ENCODE measurements at regions not wholly inside any gene's neighbourhood (a gene's known extent, or its start where the extent isn't known, plus 50 kb on each side); places are given as distances from the start of the nearest gene placed in this dataset.

DNA sequence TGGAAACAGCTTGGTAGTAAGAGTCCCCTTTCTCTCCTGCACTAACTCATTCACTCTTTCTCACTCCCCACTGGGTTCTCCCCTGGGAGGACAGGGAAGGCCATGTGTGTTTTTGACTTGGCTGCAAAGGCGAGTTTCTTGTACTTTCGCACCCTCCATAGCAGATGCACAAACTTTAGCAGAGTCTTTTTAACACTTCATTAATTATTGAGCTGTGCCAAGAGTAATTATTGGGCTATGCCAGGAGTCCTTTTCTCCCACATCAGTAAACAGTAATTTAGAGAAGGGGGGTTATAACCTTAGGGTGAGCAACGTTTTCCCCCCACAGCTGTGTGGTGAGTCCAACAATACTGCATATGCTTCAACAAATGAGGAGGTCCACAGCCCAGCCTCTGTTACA is 224.4 kb upstream of the ATP11B start:
- WGBS, 2 donors = 69 to 71% methylated on average over 3 of the region's 3 CpGs
- TF ChIP-seq, protein P1, sequence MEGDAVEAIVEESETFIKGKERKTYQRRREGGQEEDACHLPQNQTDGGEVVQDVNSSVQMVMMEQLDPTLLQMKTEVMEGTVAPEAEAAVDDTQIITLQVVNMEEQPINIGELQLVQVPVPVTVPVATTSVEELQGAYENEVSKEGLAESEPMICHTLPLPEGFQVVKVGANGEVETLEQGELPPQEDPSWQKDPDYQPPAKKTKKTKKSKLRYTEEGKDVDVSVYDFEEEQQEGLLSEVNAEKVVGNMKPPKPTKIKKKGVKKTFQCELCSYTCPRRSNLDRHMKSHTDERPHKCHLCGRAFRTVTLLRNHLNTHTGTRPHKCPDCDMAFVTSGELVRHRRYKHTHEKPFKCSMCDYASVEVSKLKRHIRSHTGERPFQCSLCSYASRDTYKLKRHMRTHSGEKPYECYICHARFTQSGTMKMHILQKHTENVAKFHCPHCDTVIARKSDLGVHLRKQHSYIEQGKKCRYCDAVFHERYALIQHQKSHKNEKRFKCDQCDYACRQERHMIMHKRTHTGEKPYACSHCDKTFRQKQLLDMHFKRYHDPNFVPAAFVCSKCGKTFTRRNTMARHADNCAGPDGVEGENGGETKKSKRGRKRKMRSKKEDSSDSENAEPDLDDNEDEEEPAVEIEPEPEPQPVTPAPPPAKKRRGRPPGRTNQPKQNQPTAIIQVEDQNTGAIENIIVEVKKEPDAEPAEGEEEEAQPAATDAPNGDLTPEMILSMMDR (IDR thresholded peaks at IDR 0.05; ENCODE audit: control extremely low read depth, extremely low read depth) = no peak
- Histone ChIP-seq H3K36me3 (ENCODE audit: control insufficient read depth in 4 of 4, insufficient read depth in 4 of 4, low read length in 4 of 4) (no peaks in the 10 kb centered on the region), H3K27ac (ENCODE audit: low read depth in 1 of 2, low read length in 1 of 2) (no peak overlapping the region), H3K4me1 (ENCODE audit: control insufficient read depth in 5 of 5, insufficient read depth in 5 of 5, low read length in 5 of 5) (peaks cover 0 to 43% (median 6%) of the 10 kb centered on the region in 5 donors), H3K27me3 (ENCODE audit: control insufficient read depth in 3 of 3, insufficient read depth in 3 of 3, low read length in 2 of 3) (no peaks in the 10 kb centered on the region), H3K9me3 (ENCODE audit: control insufficient read depth in 4 of 4, insufficient read depth in 3 of 4, low read length in 3 of 4) (peaks cover 0 to 5% (median 0%) of the 10 kb centered on the region in 4 donors), H3K4me3 (no peak overlapping the region), H3K9ac (ENCODE audit: insufficient read depth in 1 of 2, low read length in 2 of 2) (no peak overlapping the region)
- peak; percentile 80 to 94 (median 90) for DNase-seq
- no peak for ATAC-seq (ENCODE audit: insufficient read depth, low FRiP score)

DNA sequence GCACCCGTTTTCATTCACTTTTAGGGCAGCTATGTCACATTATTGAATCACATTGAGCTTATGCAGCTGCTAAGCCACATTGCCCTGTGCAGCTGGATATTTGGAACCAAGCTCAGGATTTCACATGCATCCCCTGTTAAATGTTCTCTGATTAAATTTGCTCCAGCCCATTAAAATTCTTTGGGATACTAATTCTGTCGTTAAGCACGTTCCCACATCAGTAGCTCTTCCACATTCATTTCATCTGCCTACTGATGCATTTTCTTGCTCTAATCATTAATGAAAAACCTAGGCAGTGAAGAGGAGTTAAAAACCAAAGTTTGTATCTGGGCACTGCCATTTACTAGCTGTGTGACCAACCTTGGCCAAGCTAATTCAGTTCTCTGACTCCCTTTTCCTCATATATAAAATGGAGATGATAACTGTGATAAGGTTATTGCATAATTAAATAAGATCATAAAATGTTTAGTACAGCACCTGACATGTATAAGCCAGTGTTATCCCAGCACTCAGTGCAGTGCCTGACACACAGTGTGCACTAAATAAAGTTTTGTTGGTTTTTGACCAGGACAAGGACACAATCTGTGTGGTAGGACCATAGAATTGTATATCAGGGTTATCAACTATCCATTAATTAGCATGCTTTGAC is 222.2 kb upstream of the ATP11B start:
- ATAC-seq (ENCODE audit: insufficient read depth, low FRiP score) (no peak), DNase-seq (peak; percentile 56 to 88 (median 79))
- Histone ChIP-seq H3K4me1 (ENCODE audit: control insufficient read depth in 5 of 5, insufficient read depth in 5 of 5, low read length in 5 of 5) (peaks cover 0 to 43% (median 6%) of the 10 kb centered on the region in 5 donors), H3K27me3 (ENCODE audit: control insufficient read depth in 3 of 3, insufficient read depth in 3 of 3, low read length in 2 of 3) (no peaks in the 10 kb centered on the region), H3K9me3 (ENCODE audit: control insufficient read depth in 4 of 4, insufficient read depth in 3 of 4, low read length in 3 of 4) (peaks cover 0 to 5% (median 0%) of the 10 kb centered on the region in 4 donors), H3K27ac (ENCODE audit: low read depth in 1 of 2, low read length in 1 of 2) (no peak overlapping the region), H3K4me3 (no peak overlapping the region), H3K9ac (ENCODE audit: insufficient read depth in 1 of 2, low read length in 2 of 2) (no peak overlapping the region), H3K36me3 (ENCODE audit: control insufficient read depth in 4 of 4, insufficient read depth in 4 of 4, low read length in 4 of 4) (no peaks in the 10 kb centered on the region)
- TF ChIP-seq, protein P1 (IDR thresholded peaks at IDR 0.05; ENCODE audit: control extremely low read depth, extremely low read depth) = no peak
- 75 to 81% methylated on average over 3 of the region's 3 CpGs for WGBS, 2 donors

DNA sequence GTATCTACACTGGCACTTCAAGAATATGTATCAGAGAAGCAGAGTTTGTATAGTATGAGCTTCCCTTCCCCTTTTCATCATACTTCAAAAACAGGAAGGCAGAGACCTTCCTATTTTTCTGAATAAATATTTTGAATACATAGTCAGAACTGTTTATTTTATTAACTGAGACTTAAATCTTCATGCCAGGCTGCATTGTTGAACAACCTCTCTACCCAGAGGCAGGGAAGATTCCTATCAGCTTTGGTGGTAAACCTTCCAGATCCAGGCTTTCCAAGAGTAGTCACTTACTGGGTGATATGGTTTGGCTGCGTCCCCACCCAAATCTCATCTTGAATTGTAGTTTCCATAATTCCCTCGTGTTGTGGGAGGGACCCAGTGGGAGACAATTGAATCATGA is 217.4 kb upstream of the ATP11B start:
- Histone ChIP-seq H3K9ac (ENCODE audit: insufficient read depth in 1 of 2, low read length in 2 of 2) (no peak overlapping the region), H3K36me3 (ENCODE audit: control insufficient read depth in 4 of 4, insufficient read depth in 4 of 4, low read length in 4 of 4) (no peaks in the 10 kb centered on the region), H3K27me3 (ENCODE audit: control insufficient read depth in 3 of 3, insufficient read depth in 3 of 3, low read length in 2 of 3) (no peaks in the 10 kb centered on the region), H3K27ac (ENCODE audit: low read depth in 1 of 2, low read length in 1 of 2) (no peak overlapping the region), H3K4me1 (ENCODE audit: control insufficient read depth in 5 of 5, insufficient read depth in 5 of 5, low read length in 5 of 5) (peaks cover 0 to 5% (median 0%) of the 10 kb centered on the region in 5 donors), H3K9me3 (ENCODE audit: control insufficient read depth in 4 of 4, insufficient read depth in 3 of 4, low read length in 3 of 4) (peaks cover 0 to 5% (median 0%) of the 10 kb centered on the region in 4 donors), H3K4me3 (no peak overlapping the region)
- no peak for ATAC-seq (ENCODE audit: insufficient read depth, low FRiP score)
- TF ChIP-seq, protein P1 (IDR thresholded peaks at IDR 0.05; ENCODE audit: control extremely low read depth, extremely low read depth) = no peak
- WGBS, 2 donors = 65 to 70% methylated on average over 2 of the region's 2 CpGs
- DNase-seq = no peak

- 89 to 92% methylated on average over 4 of the region's 4 CpGs for WGBS, 2 donors
- TF ChIP-seq, protein P1 (IDR thresholded peaks at IDR 0.05; ENCODE audit: control extremely low read depth, extremely low read depth) = no peak
- DNase-seq (no peak), ATAC-seq (ENCODE audit: insufficient read depth, low FRiP score) (no peak)
- Histone ChIP-seq H3K9ac (ENCODE audit: insufficient read depth in 1 of 2, low read length in 2 of 2) (no peak overlapping the region), H3K9me3 (ENCODE audit: control insufficient read depth in 4 of 4, insufficient read depth in 3 of 4, low read length in 3 of 4) (peaks cover 0 to 2% (median 0%) of the 10 kb centered on the region in 4 donors), H3K36me3 (ENCODE audit: control insufficient read depth in 4 of 4, insufficient read depth in 4 of 4, low read length in 4 of 4) (no peaks in the 10 kb centered on the region), H3K4me3 (no peak overlapping the region), H3K27me3 (ENCODE audit: control insufficient read depth in 3 of 3, insufficient read depth in 3 of 3, low read length in 2 of 3) (no peaks in the 10 kb centered on the region), H3K27ac (ENCODE audit: low read depth in 1 of 2, low read length in 1 of 2) (no peak overlapping the region), H3K4me1 (ENCODE audit: control insufficient read depth in 5 of 5, insufficient read depth in 5 of 5, low read length in 5 of 5) (no peaks in the 10 kb centered on the region)
These were observed 209.8 kb upstream of the ATP11B start for GRCh38 chr3:182583545-182583944.
